ENCODE measurements at regions not wholly inside any gene's neighbourhood (a gene's known extent, or its start where the extent isn't known, plus 50 kb on each side); places are given as distances from the start of the nearest gene placed in this dataset.

DNA sequence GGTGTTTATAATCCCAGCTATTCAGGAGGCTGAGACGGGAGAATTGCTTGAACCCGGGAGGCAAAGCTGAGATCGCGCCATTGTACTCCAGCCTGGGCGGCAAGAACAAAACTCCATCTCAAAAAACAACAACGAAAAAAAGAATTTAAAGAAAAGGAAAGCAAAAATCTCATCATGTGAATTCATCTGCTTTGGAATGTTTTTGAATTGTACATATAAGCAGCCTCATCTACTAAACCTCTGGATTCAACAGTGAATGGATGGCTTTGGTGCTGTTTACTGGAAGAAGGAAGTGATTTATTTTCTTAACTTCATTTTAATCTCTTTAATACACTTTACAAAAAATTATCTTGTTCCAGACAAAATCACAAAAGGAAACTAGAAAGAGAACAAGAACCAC, 51.8 kb upstream of the PNRC1 start:
- intact Hi-C loops (cut with DNase I): no loop called here
- no peak for DNase-seq (ENCODE audit: low spot score)

DNA sequence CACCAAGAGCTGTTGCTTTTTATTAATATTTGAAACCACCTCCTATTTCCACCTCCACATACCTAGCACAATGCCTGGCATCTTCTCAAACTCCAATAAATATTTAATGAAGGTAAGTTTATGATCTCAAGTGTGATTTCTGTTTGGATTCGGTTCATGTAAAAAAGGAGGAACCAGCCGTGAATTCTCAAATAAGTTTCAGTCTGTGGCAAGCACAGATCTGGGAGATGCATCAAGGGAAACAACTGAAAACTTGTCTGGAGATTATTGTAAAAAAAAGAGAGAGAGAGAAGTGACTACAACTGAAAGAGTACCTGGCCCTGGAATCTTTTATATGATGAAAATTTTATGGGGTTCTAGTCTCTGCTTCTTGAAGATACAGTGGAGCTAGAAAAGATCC, 52.8 kb upstream of the PNRC1 start:
- DNase-seq (ENCODE audit: low spot score): no peak
- intact Hi-C loops (cut with DNase I): no loop called here

DNA sequence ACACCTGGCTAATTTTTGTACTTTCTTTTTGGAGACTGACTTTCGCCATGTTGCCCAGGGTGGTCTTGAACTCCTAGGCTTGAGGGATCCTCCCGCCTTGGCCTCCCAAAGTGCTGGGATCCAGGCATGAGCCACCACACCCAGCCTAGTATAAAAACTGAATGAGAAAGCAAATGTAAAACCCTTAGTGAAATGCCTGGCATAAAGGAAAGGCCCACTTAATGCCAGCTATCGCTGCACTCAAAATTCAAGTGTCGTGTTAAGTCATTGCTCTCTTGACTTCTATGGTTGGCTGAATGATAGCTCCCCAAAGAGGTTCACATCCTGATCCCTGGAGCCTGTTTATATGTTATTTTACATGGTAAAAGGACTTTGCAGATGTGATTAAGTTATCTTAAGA, 54.4 kb upstream of the PNRC1 start:
- DNase-seq (ENCODE audit: low spot score): no peak
- intact Hi-C loops (cut with DNase I): no loop called here

DNA sequence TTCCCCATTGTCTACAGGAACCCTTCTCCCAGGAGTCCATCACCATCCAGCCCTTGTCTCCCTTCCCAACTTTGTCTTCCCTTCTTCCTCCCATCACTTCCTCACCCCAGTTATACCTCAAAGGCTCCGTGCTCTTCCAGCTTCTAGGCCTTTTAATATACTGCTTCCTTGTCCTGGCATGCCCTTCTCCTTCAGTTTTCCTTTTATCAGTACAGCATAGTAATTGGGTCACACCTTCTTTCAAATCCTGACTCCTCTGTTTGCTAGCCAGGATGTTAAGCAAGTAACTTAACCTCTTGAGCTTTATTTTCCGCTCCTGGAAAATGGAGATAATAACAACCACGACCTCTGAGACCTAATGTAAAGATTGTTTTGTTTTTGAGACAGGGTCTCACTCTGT, 54.9 kb upstream of the PNRC1 start:
- intact Hi-C loops (cut with DNase I): no loop called here

DNA sequence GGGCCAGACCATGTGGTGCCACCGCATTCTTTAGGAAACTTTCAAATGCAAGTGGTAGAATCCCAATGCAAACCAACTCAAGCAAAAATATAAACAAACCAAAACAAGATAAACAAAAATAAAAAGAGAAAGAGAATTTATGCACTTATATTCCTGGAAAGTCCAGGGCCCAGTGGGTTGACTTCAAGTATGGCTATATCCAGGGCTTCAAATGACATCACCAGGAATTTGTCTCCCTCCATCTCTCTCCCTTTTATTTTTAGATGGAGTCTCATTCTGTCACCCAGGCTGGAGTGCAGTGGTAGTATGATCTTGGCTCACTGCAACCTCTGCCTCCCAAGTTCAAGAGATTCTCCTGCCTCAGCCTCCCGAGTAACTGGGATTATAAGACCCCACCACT, 56.1 kb upstream of the PNRC1 start:
- intact Hi-C loops (cut with DNase I): loop anchor here (5.0 kb wide), 1 partner anchor 58 kb away; the partner anchor contains the start of gene PNRC1
- DNase-seq (ENCODE audit: low spot score): no peak

More for the DNA sequence above, 54.9 kb upstream of the PNRC1 start:
- no peak for DNase-seq (ENCODE audit: low spot score)

DNA sequence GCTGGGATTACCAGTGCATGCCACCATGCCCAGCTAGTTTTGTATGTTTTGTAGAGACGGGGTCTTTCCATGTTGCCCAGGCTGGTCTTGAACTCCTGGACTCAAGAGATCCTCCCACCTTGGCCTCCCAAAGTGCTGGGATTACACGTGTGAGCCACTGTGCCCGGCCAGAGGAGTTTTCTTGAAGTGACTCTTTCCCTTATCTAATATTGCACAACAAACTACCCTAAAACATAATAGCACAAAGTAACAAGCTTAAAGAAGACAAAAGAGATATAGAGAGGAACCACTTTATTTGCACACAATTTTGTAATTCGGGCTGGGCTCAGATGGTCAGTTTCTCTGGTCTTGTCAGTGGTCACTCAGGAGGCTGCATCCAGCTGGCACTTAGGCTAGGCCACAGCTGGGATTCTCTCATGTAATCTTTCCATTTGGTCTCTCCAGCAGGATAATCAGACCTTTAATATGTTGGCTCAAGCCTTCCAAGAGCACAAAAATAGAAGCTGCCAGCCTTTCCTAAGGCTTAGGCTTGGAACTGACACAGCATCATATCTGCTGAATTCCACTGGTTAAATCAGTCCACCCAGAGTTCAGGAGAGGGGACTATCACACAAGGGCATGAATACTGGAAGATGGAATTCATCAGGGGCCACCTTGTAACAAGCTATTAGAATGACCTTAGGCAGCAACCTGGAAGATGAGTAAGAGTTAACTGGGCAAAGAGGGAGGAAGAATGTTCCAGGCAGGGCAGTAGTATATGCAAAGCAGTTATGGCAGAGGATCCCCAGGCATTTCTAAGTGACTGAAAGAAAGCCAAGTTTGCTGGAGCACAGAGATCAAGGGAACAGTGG, 56.7 kb upstream of the PNRC1 start:
- intact Hi-C loops (cut with DNase I): loop anchor here (1.0 to 5.0 kb wide), 2 partner anchors 11 to 58 kb away; partner anchors contain the start of gene PNRC1
- no peak for DNase-seq (ENCODE audit: low spot score)

DNA sequence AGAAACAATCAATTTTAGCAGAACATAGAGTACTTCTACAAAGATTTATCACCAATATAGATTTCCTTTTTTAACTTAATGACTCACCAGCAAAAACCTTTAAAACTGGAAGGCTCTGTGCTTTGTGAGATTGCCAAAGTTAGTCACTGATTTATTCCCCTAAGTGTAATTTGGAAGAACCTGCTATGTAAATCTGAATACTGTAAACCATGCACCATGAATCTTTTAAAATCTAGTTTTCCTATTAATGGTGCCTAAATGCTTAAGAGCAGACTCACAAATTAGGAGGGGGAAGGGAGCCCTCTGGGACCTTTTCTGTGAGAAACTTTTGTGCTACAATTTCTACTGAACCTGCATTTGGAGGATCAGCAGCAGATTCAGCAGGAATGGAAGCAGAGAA, 57.8 kb upstream of the PNRC1 start:
- intact Hi-C loops (cut with DNase I): loop anchor here (1.0 to 5.0 kb wide), 2 partner anchors 13 to 60 kb away; partner anchors contain the start of gene PNRC1
- no peak for DNase-seq (ENCODE audit: low spot score)

DNA sequence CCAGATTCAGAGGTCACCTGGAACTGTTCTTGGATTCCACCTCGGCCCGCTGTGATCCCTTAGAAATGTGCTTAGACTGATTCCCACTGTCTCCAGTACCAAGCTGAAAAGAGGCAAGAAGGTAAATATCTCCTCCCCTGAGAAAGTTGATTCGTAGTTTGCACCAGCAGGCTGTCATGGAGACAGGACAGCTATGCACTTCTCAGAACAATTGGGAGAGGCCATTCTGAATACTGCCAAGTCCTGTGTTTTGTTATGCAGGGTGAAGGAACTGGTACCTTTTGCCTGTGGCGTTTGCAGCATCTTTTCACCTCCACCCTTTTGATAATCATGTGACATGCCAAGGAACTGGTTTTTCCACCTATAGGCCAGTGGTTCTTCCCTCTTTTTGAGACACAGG, 58.2 kb upstream of the RNGTT start:
- no peak for DNase-seq (ENCODE audit: low spot score)
- intact Hi-C loops (cut with DNase I): loop anchor here (5.0 kb wide), 1 partner anchor 61 kb away; the partner anchor contains the start of gene PNRC1

DNA sequence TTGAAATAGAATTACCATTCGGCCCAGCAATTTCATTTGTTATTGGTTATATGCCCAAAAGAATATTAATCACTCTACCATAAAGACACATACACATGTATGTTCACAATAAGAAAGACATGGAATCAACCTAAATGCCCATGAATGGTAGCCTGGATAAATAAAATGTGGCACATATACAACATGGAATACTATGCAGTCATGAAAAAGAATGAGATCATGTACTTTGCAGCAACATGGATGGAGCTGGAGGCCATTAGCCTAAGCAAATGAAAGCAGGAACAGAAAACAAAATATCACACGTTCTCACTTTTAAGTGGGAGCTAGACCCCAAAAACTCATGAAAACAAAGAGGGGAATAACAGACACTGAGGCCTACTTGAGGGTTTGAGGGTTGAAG, 52.6 kb upstream of the RNGTT start:
- DNase-seq (ENCODE audit: low spot score): no peak
- intact Hi-C loops (cut with DNase I): no loop called here

DNA sequence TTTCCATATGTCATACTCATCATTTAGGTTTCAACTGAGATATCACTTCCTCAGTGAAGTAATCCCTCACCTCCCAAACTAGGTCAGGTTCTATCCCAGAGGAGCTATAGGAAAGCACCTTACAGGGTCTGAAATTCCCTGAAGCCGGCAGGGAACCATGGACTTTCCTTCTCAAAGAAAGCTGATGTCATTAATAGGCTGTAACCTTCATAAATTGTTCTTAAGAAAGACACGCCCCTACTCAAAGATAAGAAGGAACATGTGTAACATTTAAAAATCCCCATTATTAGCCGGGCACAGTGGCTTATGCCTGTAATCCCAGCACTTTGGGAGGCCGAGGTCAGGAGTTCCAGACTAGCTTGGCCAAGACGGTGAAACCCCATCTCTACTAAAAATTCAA, 50.0 kb upstream of the RNGTT start:
- DNase-seq (ENCODE audit: low spot score): no peak
- intact Hi-C loops (cut with DNase I): no loop called here
